ENCODE measurements at regions not wholly inside any gene's neighbourhood (a gene's known extent, or its start where the extent isn't known, plus 50 kb on each side); places are given as distances from the start of the nearest gene placed in this dataset.
"Not testable (repeated sequence)": the region's sequence is repeated elsewhere in the genome, so short reads cannot be mapped to it uniquely, and the experiment has no call there.

GRCh38 chr6:112576423-112576822, 229.3 kb downstream of the RFPL4B start:
- peak; percentile 14 for DNase-seq (ENCODE audit: low read depth)

- DNase-seq (ENCODE audit: low read depth) = no peak
These were observed 232.5 kb downstream of the RFPL4B start for GRCh38 chr6:112579601-112580000.

- DNase-seq (ENCODE audit: low read depth) = no peak
These were observed 233.9 kb downstream of the RFPL4B start for GRCh38 chr6:112581015-112581414.

GRCh38 chr6:112590326-112590725, 243.2 kb downstream of the RFPL4B start:
- no peak for DNase-seq (ENCODE audit: low read depth)

- DNase-seq (ENCODE audit: low read depth) = no peak
These were observed 244.2 kb downstream of the RFPL4B start for GRCh38 chr6:112591329-112591728.

DNA sequence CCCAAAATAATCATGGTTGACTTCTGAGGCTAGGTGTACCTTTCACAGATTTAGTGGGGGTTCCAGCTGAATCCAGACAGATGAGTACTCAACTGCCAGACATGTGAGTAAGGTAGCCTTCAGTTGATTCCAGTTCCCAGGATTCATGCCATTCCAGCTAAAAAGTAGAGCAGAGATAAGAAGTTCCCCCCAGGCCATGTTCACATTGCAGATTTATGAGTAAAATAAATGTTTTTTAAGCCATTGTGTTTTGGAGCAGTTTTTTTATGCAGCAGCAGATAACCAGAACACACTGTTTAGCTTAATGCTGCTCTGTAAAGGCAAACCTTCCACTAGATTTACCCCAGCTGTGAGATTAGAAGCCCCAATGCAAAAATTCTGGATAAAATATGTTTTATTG, 245.0 kb downstream of the RFPL4B start:
- no peak for DNase-seq (ENCODE audit: low read depth)

DNA sequence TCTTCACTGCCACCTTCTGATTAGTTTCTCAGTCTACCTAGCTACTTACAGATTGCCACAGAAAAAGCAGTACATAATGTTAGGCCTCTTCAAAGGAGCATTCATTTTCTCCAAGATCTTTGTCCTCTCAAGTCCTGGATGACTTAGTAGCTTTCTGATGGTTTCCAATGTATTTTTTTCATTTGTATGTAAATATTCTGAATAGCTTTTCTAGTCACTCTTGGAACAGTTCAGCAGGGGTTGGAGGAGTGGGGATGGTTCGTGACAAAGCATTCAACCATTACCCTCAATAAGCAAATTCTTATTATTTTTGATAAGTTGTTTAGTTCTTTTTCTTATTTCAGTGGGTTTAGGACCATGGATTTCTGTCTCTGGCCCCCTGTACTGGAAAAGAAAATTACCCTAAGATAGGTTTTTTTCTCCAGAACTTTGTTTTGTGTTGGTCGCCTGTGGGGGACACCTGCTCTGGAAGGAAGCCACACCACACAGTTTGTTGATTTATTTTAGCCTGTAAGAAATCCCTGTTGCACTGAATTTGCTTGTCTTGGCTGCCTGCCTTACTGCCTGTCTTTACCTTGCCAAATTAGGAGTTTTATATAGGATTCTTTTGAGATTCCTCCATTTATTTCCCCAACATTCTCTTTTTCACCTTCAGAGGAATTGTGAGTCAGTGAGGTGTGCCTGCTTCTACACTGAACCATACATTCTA, 247.9 kb downstream of the RFPL4B start:
- no peak for DNase-seq (ENCODE audit: low read depth)

DNA sequence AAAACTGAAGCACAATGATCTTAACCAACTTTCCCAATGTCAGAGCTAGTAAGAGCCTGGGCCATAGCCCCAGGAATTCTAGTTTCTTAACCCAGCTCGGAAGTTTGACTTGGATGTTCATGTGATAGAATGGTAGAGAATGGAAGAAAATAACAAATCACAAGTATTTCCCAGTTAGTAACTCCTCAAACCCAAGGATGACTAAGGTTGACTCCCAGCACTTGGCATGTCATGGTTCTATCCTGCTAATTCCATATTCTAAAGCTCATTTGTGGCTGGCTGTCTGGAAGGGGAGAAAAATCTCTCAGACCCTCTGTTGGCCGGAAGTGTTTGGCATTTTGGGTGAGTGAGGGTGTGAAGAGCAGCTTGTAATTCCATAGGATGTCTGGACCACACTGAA, 248.7 kb downstream of the RFPL4B start:
- DNase-seq (ENCODE audit: low read depth) = peak; percentile 32

GRCh38 chr6:112597176-112597575, 250.0 kb downstream of the RFPL4B start:
- DNase-seq (ENCODE audit: low read depth) = no peak

- DNase-seq (ENCODE audit: low read depth) = no peak
These were observed 253.0 kb downstream of the RFPL4B start for GRCh38 chr6:112600168-112600567.

DNA sequence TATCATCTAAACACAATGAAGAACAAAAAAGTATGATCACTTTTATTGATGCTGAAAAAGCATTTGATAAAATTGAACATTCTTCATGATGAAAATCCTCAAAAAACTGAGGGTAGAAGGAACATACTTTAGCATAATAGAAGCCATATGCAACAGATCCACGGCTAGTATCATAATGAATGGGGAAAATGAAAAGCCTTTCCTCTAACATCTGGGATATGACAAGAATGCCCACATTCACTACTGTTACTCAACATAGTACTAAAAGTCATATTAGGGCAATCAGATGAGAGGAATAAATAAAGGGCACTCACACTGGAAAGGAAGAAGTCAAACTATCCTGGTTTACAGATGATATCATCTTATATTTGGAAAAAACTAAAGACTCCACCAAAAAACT, 256.6 kb downstream of the RFPL4B start:
- no peak for DNase-seq (ENCODE audit: low read depth)

GRCh38 chr6:112606656-112607435, 259.7 kb downstream of the RFPL4B start:
- no peak for DNase-seq (ENCODE audit: low read depth)

DNA sequence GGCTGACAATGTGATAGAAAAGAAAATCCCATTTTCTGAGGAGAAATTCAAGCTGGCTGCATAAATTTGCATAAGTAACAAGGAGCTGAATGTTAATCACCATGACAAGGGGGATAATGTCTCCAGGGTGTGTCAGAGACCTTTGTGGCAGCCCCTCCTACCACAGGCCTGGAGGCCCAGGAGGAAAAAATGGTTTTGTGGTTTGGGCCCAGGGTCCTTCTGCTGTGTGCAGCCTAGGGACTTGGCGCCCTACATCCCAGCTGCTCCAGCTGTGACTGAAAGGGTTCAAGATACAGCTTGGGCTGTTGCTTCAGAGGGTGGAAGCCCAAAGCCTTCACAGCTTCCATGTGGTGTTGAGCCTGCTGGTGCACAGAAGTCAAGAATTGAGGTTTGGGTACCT, 261.8 kb downstream of the RFPL4B start:
- not testable (repeated sequence) for DNase-seq (ENCODE audit: low read depth)

- no peak for DNase-seq (ENCODE audit: low read depth)
These were observed 266.3 kb downstream of the RFPL4B start for GRCh38 chr6:112613410-112613809.

DNA sequence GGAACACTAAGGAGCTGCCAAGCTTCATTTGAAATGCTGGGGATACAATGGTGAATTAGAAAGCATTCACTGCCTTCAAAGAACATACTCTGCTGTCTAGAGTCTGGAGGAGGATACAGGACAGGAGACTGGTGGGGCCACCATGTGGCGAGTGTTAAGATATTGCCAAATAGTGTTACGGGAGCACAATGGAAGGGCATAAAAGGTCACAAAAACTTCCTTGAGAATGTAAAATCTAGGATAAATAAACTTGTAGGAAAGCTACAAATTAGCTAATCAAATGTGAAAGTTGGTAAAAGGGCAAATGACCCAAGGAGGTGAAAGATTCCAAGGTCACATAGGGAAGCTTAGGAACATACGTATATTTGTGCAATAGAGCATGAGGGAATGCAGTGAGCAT, 271.7 kb downstream of the RFPL4B start:
- DNase-seq (ENCODE audit: low read depth) = no peak

GRCh38 chr6:112620812-112621569, 273.9 kb downstream of the RFPL4B start:
- peak; percentile 40 for DNase-seq (ENCODE audit: low read depth)

DNA sequence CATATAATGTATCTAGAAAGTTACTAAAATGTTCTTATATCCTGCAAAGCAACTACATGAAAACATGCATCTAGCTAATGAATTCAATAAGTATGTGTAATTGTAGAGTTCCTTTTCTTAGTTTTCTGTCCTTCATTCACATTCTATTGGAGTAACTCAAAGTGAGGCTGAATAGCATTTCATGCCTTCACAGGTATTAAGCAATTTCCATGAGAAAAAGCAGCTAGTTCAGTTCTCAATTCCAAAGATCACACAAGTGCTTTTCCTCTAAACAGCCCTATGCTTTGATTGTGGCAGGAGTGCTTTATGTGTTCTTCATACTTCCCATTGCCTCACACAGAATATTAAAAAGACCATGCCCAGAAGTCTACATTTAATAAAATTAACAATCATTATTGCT, 274.9 kb downstream of the RFPL4B start:
- no peak for DNase-seq (ENCODE audit: low read depth)

- peak; percentile 35 for DNase-seq (ENCODE audit: low read depth)
These were observed 279.4 kb downstream of the RFPL4B start for GRCh38 chr6:112626468-112627082.

DNA sequence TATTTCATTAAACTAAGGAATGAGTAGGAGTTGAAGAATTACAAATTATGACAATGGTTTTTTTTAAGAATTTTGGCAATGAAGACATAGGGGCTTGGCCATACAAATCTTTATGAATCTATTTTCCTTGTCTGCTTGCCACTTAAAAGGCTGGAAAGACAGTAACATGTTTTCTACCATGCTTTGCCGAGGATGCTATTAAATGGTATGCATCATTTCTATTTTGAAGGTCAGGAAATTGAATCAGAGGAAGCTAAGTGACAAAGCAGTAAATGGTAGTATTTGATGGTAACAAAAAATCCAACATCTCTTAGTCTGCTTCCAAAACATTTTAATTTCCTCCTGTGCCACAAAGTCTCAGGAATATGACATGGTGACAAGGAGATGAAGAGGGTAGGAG, 287.2 kb downstream of the RFPL4B start:
- DNase-seq (ENCODE audit: low read depth) = peak; percentile 3

- DNase-seq (ENCODE audit: low read depth) = peak; percentile 47
These were observed 289.6 kb downstream of the RFPL4B start for GRCh38 chr6:112636650-112637262.

DNA sequence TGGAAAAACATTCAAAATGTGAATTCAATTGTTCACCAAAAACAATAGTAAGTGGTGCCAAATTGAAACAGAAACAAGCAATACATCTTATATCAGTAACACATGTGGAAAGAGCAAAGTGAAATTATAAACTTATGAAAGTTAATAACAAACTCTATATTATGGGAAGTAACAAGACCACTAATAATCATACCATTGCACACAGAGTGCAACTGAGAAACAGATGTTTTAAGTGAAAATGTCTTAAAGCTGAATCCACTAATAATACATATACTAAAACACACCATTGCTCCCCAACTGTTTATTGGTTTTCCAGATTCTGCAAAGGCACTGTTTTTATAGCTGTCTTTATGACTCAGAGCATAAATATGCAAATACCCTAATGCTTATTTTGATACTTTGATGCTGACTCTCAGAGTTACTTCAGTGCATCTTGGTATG, 292.3 kb downstream of the RFPL4B start:
- no peak for DNase-seq (ENCODE audit: low read depth)
